G401 (cell line): ENCODE measurements at regions not wholly inside any gene's neighbourhood (a gene's known extent, or its start where the extent isn't known, plus 50 kb on each side); places are given as distances from the start of the nearest gene placed in this dataset.

Experiments
- DNase-seq: peaks from one replicate; pipeline ENCODE4 v3.0.0-alpha.2; 2015; ENCODE audit warnings: low spot score
- in situ Hi-C: cut with HindIII; loops from 2 replicates; pipeline ENCODE4 v1.10.0; 2016; ENCODE audit warnings: low sequenced_read_pairs, mixed read lengths

GRCh38 chr6:159460476-159460875 is 232.6 kb downstream of the SOD2 start:
- in situ Hi-C loops, result no loop called here
- no peak for DNase-seq

- in situ Hi-C loops, result no loop called here
- no peak for DNase-seq
Measured at GRCh38 chr6:159456349-159456748, 236.7 kb downstream of the SOD2 start.

- in situ Hi-C loops, result no loop called here
Measured at GRCh38 chr6:159455700-159456274, 237.3 kb downstream of the SOD2 start.

GRCh38 chr6:159450815-159451465 is 242.1 kb downstream of the SOD2 start:
- in situ Hi-C loops, result no loop called here
- no peak for DNase-seq

More at GRCh38 chr6:159455700-159456274, 237.3 kb downstream of the SOD2 start:
- no peak for DNase-seq

- no peak for DNase-seq
- in situ Hi-C loops, result no loop called here
Measured at GRCh38 chr6:159446340-159446739, 246.7 kb downstream of the SOD2 start.

GRCh38 chr6:159445351-159445750 is 247.7 kb downstream of the SOD2 start:
- no peak for DNase-seq

GRCh38 chr6:159444056-159444760 is 248.8 kb downstream of the SOD2 start:
- no peak for DNase-seq
- in situ Hi-C loops, result no loop called here

More at GRCh38 chr6:159445351-159445750, 247.7 kb downstream of the SOD2 start:
- in situ Hi-C loops, result no loop called here

- in situ Hi-C loops, result no loop called here
- no peak for DNase-seq
Measured at GRCh38 chr6:159443417-159443920, 249.6 kb downstream of the SOD2 start.

- in situ Hi-C loops, result no loop called here
- no peak for DNase-seq
Measured at GRCh38 chr6:159441704-159441981, 251.4 kb downstream of the SOD2 start.

- DNase-seq, result no peak
- in situ Hi-C loops, result no loop called here
Measured at GRCh38 chr6:159440911-159441703, 251.9 kb downstream of the SOD2 start.

GRCh38 chr6:159440349-159440748 is 252.7 kb downstream of the SOD2 start:
- DNase-seq, result no peak
- in situ Hi-C loops, result no loop called here

- in situ Hi-C loops, result no loop called here
- no peak for DNase-seq
Measured at GRCh38 chr6:159439651-159440050, 253.4 kb downstream of the SOD2 start.

GRCh38 chr6:159438106-159438505 is 254.9 kb downstream of the SOD2 start:
- DNase-seq, result no peak
- in situ Hi-C loops, result no loop called here

GRCh38 chr6:159436581-159436980 is 256.5 kb downstream of the SOD2 start:
- DNase-seq, result no peak
- in situ Hi-C loops, result no loop called here

GRCh38 chr6:159435701-159436100 is 257.3 kb downstream of the SOD2 start:
- in situ Hi-C loops, result no loop called here
- no peak for DNase-seq

- in situ Hi-C loops, result no loop called here
- no peak for DNase-seq
Measured at GRCh38 chr6:159434410-159434809, 258.6 kb downstream of the SOD2 start.

GRCh38 chr6:159433550-159433949 is 259.5 kb downstream of the SOD2 start:
- in situ Hi-C loops, result no loop called here

GRCh38 chr6:159431750-159432149 is 261.3 kb downstream of the SOD2 start:
- in situ Hi-C loops, result no loop called here
- DNase-seq, result no peak

More at GRCh38 chr6:159433550-159433949, 259.5 kb downstream of the SOD2 start:
- no peak for DNase-seq

- in situ Hi-C loops, result no loop called here
- DNase-seq, result no peak
Measured at GRCh38 chr6:159430323-159430722, 261.1 kb downstream of the FNDC1 start.

GRCh38 chr6:159429433-159429832 is 260.2 kb downstream of the FNDC1 start:
- in situ Hi-C loops, result no loop called here
- DNase-seq, result no peak
